ENCODE measurements at regions not wholly inside any gene's neighbourhood (a gene's known extent, or its start where the extent isn't known, plus 50 kb on each side); places are given as distances from the start of the nearest gene placed in this dataset.

DNA sequence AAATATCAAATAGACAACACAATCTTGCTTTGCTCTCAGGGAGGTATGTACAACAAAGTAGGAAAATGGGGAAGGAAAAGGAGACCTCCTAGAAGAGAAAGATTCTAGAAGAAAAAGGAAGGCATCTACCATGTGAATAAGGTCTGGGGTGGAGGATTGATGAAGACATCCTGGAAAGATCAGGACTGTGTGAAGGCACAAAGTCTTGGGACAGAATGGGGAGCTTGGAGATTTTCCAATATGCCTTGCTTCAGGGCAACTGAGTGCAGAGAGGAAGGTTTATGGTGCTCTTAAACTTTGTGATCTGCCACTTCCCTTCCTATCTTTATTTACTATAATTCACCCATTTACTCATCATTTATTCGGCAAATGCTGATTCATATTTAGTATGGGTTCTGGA, 352.0 kb downstream of the PLPP3 start:
- TF ChIP-seq POLR2A (IDR thresholded peaks at IDR 0.05; ENCODE audit: low read depth) (no peak), CTCF (IDR thresholded peaks at IDR 0.05) (no peak), EP300 (IDR thresholded peaks at IDR 0.05) (no peak), POLR2AphosphoS5 (IDR thresholded peaks at IDR 0.05) (no peak)
